Ishikawa (cell line): ENCODE measurements at regions not wholly inside any gene's neighbourhood (a gene's known extent, or its start where the extent isn't known, plus 50 kb on each side); places are given as distances from the start of the nearest gene placed in this dataset.

Experiments used
- FOXM1 ChIP-seq: IDR thresholded peaks from 2 replicates; pipeline ENCODE4 v1.6.1; 2012; ENCODE audit warnings: low read depth, borderline replicate concordance
- MAX ChIP-seq: IDR thresholded peaks from 2 replicates; pipeline ENCODE4 v1.6.1; 2012
- TEAD4 ChIP-seq: IDR thresholded peaks from 2 replicates; pipeline ENCODE4 v1.6.1; 2012

GRCh38 chr9:88041447-88041846, 67.1 kb upstream of the CDK20 start:
- TF ChIP-seq FOXM1 (no peak), TEAD4 (no peak), MAX (no peak)
